Right lobe of liver (tissue), 6 donors: ENCODE measurements at regions not wholly inside any gene's neighbourhood (a gene's known extent, or its start where the extent isn't known, plus 50 kb on each side); places are given as distances from the start of the nearest gene placed in this dataset.
"Not testable (repeated sequence)": the region's sequence is repeated elsewhere in the genome, so short reads cannot be mapped to it uniquely, and the experiment has no call there.

ENCODE experiments used
- ATAC-seq, 4 donors: fragments of 200-7000 bp; cut with Tn5 transposase; one replicate each; pipeline ENCODE4 v1.9.1; 2020; ENCODE audit warnings: mild to moderate bottlenecking in 4 of 4, moderate library complexity in 4 of 4
- DNase-seq, 3 donors: peaks; one replicate each; pipeline ENCODE4 v3.0.0-alpha.2; 2020
- H3K27ac ChIP-seq, 3 donors: fragments of 200-600 bp; one replicate each; pipeline ENCODE4 v1.8.0; 2022
- H3K27me3 ChIP-seq, 2 donors: fragments of 200-600 bp; one replicate each; pipeline ENCODE4 v1.8.0; 2022
- H3K36me3 ChIP-seq, 4 donors: fragments of 200-600 bp; sonication (generic) in 1 of 4; one replicate each; pipeline versions ENCODE4 v1.5.1 to v1.8.0; 2017 to 2022; ENCODE audit warnings: control low read depth in 1 of 4
- H3K4me1 ChIP-seq, 4 donors: fragments of 200-600 bp; sonication (generic) in 1 of 4; one replicate each; pipeline versions ENCODE4 v1.5.1 to v1.8.0; 2017 to 2022; ENCODE audit warnings: control low read depth in 1 of 4
- H3K4me3 ChIP-seq, 3 donors: fragments of 200-600 bp; one replicate each; pipeline ENCODE4 v1.8.0; 2022
- H3K9me3 ChIP-seq, 4 donors: fragments of 200-600 bp; sonication (generic) in 1 of 4; one replicate each; pipeline versions ENCODE4 v1.5.1 to v1.8.0; 2017 to 2022; ENCODE audit warnings: control low read depth in 1 of 4
- CTCF ChIP-seq, 4 donors: fragments of 200-600 bp in 3 of 4; fragments of 450-650 bp in 1 of 4; IDR thresholded peaks; one replicate each; pipeline versions ENCODE4 v1.5.1 to v1.8.0; 2016 to 2022; ENCODE audit warnings: antibody characterized with exemption in 4 of 4, mild to moderate bottlenecking in 2 of 4
- POLR2A ChIP-seq: fragments of 450-650 bp; IDR thresholded peaks from one replicate; pipeline ENCODE4 v1.6.1; 2017; ENCODE audit warnings: antibody characterized with exemption, mild to moderate bottlenecking
- WGBS: methylation state at CpG from one replicate; pipeline ENCODE4 v1.1.6; 2018; ENCODE audit warnings: low coverage, low lambda C conversion rate; ENCODE audit not compliant: insufficient coverage; ENCODE audit errors: missing lambda C conversion rate; 5-methylcytosine and 5-hydroxymethylcytosine counted together
- intact Hi-C, 2 donors: fragments of 100-400 bp; cut with DNase I; formaldehyde crosslinking; loops; one replicate each; pipeline versions ENCODE4 v1.11.2 to v1.14.1; 2022
- donor health status: DM: no; HTN: yes; CAD: no.
- donor health status: DM: no; HTN: no; CAD: no.
- donor health status: DM: no; HTN: no; CAD: no.
- donor health status: DM: no; HTN: yes; CAD: no.
- donor health status: DM: no; HTN: yes; CAD: no.

GRCh38 chr4:117157360-117157759, 72.0 kb upstream of the TRAM1L1 start:
- Histone ChIP-seq H3K4me1 (no peaks in the 10 kb centered on the region), H3K9me3 (no peaks in the 10 kb centered on the region), H3K27ac (no peak overlapping the region), H3K27me3 (no peaks in the 10 kb centered on the region), H3K4me3 (no peak overlapping the region), H3K36me3 (no peaks in the 10 kb centered on the region)
- no peak for ATAC-seq
- no peak for DNase-seq
- no peak for TF ChIP-seq CTCF (IDR thresholded peaks at IDR 0.05)
- TF ChIP-seq POLR2A = no peak
- intact Hi-C loops = no loop called here

GRCh38 chr4:117162976-117163375, 77.6 kb upstream of the TRAM1L1 start:
- Histone ChIP-seq H3K36me3 (no peaks in the 10 kb centered on the region), H3K27me3 (no peaks in the 10 kb centered on the region)
- intact Hi-C loops = no loop called here

GRCh38 chr4:117164338-117164737, 79.0 kb upstream of the TRAM1L1 start:
- Histone ChIP-seq H3K9me3 (no peaks in the 10 kb centered on the region), H3K4me3 (no peak overlapping the region), H3K36me3 (no peaks in the 10 kb centered on the region), H3K27ac (no peak overlapping the region), H3K27me3 (no peaks in the 10 kb centered on the region), H3K4me1 (no peaks in the 10 kb centered on the region)
- intact Hi-C loops = no loop called here
- 53% methylated on average over 1 of the region's 1 CpG for WGBS
- TF ChIP-seq CTCF (IDR thresholded peaks at IDR 0.05) (no peak), POLR2A (no peak)
- ATAC-seq (no peak), DNase-seq (no peak)

More at GRCh38 chr4:117162976-117163375, 77.6 kb upstream of the TRAM1L1 start:
- H3K9me3 ChIP-seq = no peaks in the 10 kb centered on the region
- DNase-seq (no peak), ATAC-seq (no peak)
- TF ChIP-seq POLR2A (no peak), CTCF (IDR thresholded peaks at IDR 0.05) (no peak)
- H3K27ac ChIP-seq = no peak overlapping the region
- H3K4me1 ChIP-seq = no peaks in the 10 kb centered on the region
- WGBS = 63% methylated on average over 3 of the region's 3 CpGs
- no peak overlapping the region for H3K4me3 ChIP-seq

GRCh38 chr4:117175369-117175768, 90.0 kb upstream of the TRAM1L1 start:
- H3K9me3 ChIP-seq, H3K36me3 ChIP-seq, DNase-seq, H3K27ac ChIP-seq, H3K4me1 ChIP-seq, ATAC-seq, intact Hi-C loops, H3K27me3 ChIP-seq, H3K4me3 ChIP-seq: not testable (repeated sequence)
- WGBS = 55% methylated on average over 2 of the region's 2 CpGs

GRCh38 chr4:117203231-117203630, 117.9 kb upstream of the TRAM1L1 start:
- H3K27me3 ChIP-seq = no peaks in the 10 kb centered on the region
- no peak for TF ChIP-seq CTCF (IDR thresholded peaks at IDR 0.05)
- TF ChIP-seq POLR2A = no peak
- WGBS = 57% methylated on average over 1 of the region's 1 CpG
- H3K27ac ChIP-seq = no peak overlapping the region
- ATAC-seq (no peak), DNase-seq (no peak)
- intact Hi-C loops = no loop called here
- H3K9me3 ChIP-seq = no peaks in the 10 kb centered on the region
- no peaks in the 10 kb centered on the region for H3K4me1 ChIP-seq
- H3K4me3 ChIP-seq = no peak overlapping the region
- H3K36me3 ChIP-seq = no peaks in the 10 kb centered on the region
